DOHH2 (cell line): ENCODE measurements at regions not wholly inside any gene's neighbourhood (a gene's known extent, or its start where the extent isn't known, plus 50 kb on each side); places are given as distances from the start of the nearest gene placed in this dataset.

ENCODE experiments used
- H3F3A ChIP-seq: fragments of 200-600 bp; sonication (generic), shearing (Covaris generic); 2 replicates; pipeline ENCODE4 v1.6.0; 2016; ENCODE audit warnings: antibody characterized with exemption, mild to moderate bottlenecking; ENCODE audit not compliant: control insufficient read depth, insufficient read depth
- H3K27ac ChIP-seq: fragments of 200-600 bp; sonication (generic); 2 replicates; pipeline ENCODE4 v1.5.1; 2014; ENCODE audit warnings: low read depth, mild to moderate bottlenecking, low read length, moderate library complexity
- H3K27me3 ChIP-seq: fragments of 200-600 bp; sonication (generic); 2 replicates; pipeline ENCODE4 v1.6.1; 2014; ENCODE audit warnings: mild to moderate bottlenecking, low read length, mixed read lengths; ENCODE audit not compliant: control insufficient read depth
- H3K36me3 ChIP-seq: fragments of 200-600 bp; sonication (generic); 2 replicates; pipeline ENCODE4 v1.6.1; 2014; ENCODE audit warnings: mild to moderate bottlenecking, low read length, moderate library complexity, mixed read lengths; ENCODE audit not compliant: control insufficient read depth
- H3K4me1 ChIP-seq: fragments of 200-600 bp; sonication (generic); 2 replicates; pipeline ENCODE4 v1.6.1; 2014; ENCODE audit warnings: mild to moderate bottlenecking, low read length, mixed read lengths; ENCODE audit not compliant: control insufficient read depth
- H3K4me2 ChIP-seq: fragments of 200-600 bp; sonication (generic); 2 replicates; pipeline ENCODE4 v1.6.0; 2014; ENCODE audit warnings: mild to moderate bottlenecking, low read length, moderate library complexity
- H3K4me3 ChIP-seq: fragments of 200-600 bp; sonication (generic); 2 replicates; pipeline ENCODE4 v1.5.1; 2014; ENCODE audit warnings: mild to moderate bottlenecking, low read length, mixed read lengths
- H3K79me2 ChIP-seq: fragments of 200-600 bp; sonication (generic); 2 replicates; pipeline ENCODE4 v1.6.1; 2014; ENCODE audit warnings: mild to moderate bottlenecking, low read length, mixed read lengths; ENCODE audit not compliant: control insufficient read depth
- H3K9me2 ChIP-seq: fragments of 200-600 bp; sonication (generic); replicated peaks from 2 replicates; pipeline ENCODE4 v1.6.1; 2014; ENCODE audit warnings: mild to moderate bottlenecking, low read length, mixed read lengths; ENCODE audit not compliant: control insufficient read depth
- H3K9me3 ChIP-seq: fragments of 200-600 bp; sonication (generic); 2 replicates; pipeline ENCODE4 v1.6.1; 2014; ENCODE audit warnings: antibody characterized with exemption, low read length, mixed read lengths; ENCODE audit not compliant: control insufficient read depth, insufficient read depth
- H4K20me1 ChIP-seq: fragments of 200-600 bp; sonication (generic); 2 replicates; pipeline ENCODE4 v1.6.0; 2014; ENCODE audit warnings: low read depth, mild to moderate bottlenecking, antibody characterized with exemption, low read length, moderate library complexity; ENCODE audit not compliant: control insufficient read depth, insufficient read depth
- EZH2phosphoT487 ChIP-seq: fragments of 200-600 bp; sonication (generic); IDR thresholded peaks from 2 replicates; pipeline ENCODE4 v1.6.1; 2017; ENCODE audit warnings: borderline replicate concordance, mild to moderate bottlenecking, antibody characterized with exemption, low read length, moderate library complexity, mixed read lengths
- TF ChIP-seq, protein P1 (sequence below): fragments of 200-600 bp; sonication (generic); IDR thresholded peaks from one replicate; pipeline ENCODE4 v1.5.1; 2014; ENCODE audit warnings: antibody characterized with exemption, mild to moderate bottlenecking, low read depth, low read length; ENCODE audit not compliant: poor library complexity, severe bottlenecking

DNA sequence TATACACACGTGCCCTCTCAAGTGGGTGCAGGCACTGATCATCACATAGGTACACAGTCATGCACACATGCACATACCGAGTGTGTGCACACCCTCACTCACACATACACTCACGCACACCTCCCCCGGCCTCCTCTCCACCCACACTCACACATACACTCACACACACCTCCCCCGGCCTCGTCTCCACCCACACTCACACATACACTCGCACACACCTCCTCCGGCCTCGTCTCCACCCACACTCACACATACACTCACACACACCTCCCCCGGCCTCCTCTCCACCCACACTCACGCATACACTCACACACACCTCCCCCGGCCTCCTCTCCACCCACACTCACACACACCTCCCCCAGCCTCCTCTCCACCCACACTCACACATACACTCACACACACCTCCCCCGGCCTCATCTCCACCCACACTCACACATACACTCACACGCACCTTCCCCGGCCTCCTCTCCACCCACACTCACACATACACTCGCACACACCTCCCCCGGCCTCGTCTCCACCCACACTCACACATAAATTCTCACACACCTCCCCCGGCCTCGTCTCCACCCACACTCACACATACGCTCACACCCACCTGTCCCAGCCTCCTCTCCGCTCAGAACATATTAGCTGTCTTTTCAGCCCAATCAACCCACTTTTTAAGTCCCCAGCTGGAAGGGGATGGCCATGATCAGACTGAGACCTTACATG is 105.2 kb upstream of the VSTM2B start:
- Histone ChIP-seq H3K9me3 (no peaks in the 10 kb centered on the region), H3K36me3 (no peaks in the 10 kb centered on the region), H3K27ac (no peak overlapping the region), H3K4me1 (no peaks in the 10 kb centered on the region), H3K4me3 (no peak overlapping the region), H3F3A (no peaks in the 10 kb centered on the region), H3K79me2 (no peaks in the 10 kb centered on the region), H4K20me1 (no peaks in the 10 kb centered on the region), H3K27me3 (no peaks in the 10 kb centered on the region), H3K4me2 (no peak overlapping the region), H3K9me2 (no peaks in the 10 kb centered on the region)
- TF ChIP-seq, protein P1, sequence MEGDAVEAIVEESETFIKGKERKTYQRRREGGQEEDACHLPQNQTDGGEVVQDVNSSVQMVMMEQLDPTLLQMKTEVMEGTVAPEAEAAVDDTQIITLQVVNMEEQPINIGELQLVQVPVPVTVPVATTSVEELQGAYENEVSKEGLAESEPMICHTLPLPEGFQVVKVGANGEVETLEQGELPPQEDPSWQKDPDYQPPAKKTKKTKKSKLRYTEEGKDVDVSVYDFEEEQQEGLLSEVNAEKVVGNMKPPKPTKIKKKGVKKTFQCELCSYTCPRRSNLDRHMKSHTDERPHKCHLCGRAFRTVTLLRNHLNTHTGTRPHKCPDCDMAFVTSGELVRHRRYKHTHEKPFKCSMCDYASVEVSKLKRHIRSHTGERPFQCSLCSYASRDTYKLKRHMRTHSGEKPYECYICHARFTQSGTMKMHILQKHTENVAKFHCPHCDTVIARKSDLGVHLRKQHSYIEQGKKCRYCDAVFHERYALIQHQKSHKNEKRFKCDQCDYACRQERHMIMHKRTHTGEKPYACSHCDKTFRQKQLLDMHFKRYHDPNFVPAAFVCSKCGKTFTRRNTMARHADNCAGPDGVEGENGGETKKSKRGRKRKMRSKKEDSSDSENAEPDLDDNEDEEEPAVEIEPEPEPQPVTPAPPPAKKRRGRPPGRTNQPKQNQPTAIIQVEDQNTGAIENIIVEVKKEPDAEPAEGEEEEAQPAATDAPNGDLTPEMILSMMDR: no peak
- no peak for TF ChIP-seq EZH2phosphoT487

GRCh38 chr19:29421196-29421545 is 104.6 kb upstream of the VSTM2B start:
- Histone ChIP-seq H3K79me2 (no peaks in the 10 kb centered on the region), H3K36me3 (no peaks in the 10 kb centered on the region), H3K27ac (no peak overlapping the region), H3K9me3 (no peaks in the 10 kb centered on the region), H3K9me2 (no peaks in the 10 kb centered on the region), H4K20me1 (no peaks in the 10 kb centered on the region), H3K4me2 (no peak overlapping the region), H3K4me3 (no peak overlapping the region), H3F3A (no peaks in the 10 kb centered on the region), H3K4me1 (no peaks in the 10 kb centered on the region), H3K27me3 (no peaks in the 10 kb centered on the region)
- no peak for TF ChIP-seq EZH2phosphoT487
- TF ChIP-seq, protein P1: no peak

DNA sequence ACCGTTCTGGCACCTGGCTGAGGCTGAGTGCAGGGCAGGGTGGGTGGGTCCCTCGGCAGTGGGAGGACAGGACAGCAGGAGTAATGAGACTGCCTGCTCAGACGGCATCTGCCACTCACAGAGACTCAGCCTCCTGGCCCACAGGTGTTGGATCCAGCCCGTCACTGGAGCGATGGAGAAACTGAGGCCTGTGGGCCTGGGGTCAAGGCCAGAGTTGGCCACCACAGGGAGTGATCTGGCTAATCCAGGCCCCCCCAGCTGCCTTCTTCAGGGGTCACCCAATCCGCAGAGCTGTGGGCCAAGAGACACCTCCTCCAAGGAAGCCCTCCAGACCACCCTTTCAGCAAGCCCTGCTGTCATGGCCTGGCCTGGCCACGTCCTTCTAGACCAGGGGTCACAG is 103.7 kb upstream of the VSTM2B start:
- TF ChIP-seq EZH2phosphoT487: no peak
- TF ChIP-seq, protein P1: no peak
- H3K27ac ChIP-seq: no peak overlapping the region
- H3K36me3 ChIP-seq: no peaks in the 10 kb centered on the region
- H3K4me1 ChIP-seq: no peaks in the 10 kb centered on the region
- H3K9me3 ChIP-seq: no peaks in the 10 kb centered on the region
- no peaks in the 10 kb centered on the region for H4K20me1 ChIP-seq
- H3K4me3 ChIP-seq: no peak overlapping the region
- no peak overlapping the region for H3K4me2 ChIP-seq
- H3K79me2 ChIP-seq: no peaks in the 10 kb centered on the region
- H3K27me3 ChIP-seq: no peaks in the 10 kb centered on the region
- no peaks in the 10 kb centered on the region for H3K9me2 ChIP-seq
- H3F3A ChIP-seq: no peaks in the 10 kb centered on the region
